HK-2 (cell line): ENCODE measurements at regions not wholly inside any gene's neighbourhood (a gene's known extent, or its start where the extent isn't known, plus 50 kb on each side); places are given as distances from the start of the nearest gene placed in this dataset.

Experiments used
- DNase-seq: peaks from one replicate; pipeline ENCODE4 v3.0.0-alpha.2; 2018; ENCODE audit not compliant: unreplicated experiment

- DNase-seq = no peak
These were observed 64.2 kb upstream of the BHLHE23 start for GRCh38 chr20:63070771-63071540.

GRCh38 chr20:63070301-63070625, 63.5 kb upstream of the BHLHE23 start:
- no peak for DNase-seq

GRCh38 chr20:63068711-63069367, 62.1 kb upstream of the BHLHE23 start:
- DNase-seq = no peak

DNA sequence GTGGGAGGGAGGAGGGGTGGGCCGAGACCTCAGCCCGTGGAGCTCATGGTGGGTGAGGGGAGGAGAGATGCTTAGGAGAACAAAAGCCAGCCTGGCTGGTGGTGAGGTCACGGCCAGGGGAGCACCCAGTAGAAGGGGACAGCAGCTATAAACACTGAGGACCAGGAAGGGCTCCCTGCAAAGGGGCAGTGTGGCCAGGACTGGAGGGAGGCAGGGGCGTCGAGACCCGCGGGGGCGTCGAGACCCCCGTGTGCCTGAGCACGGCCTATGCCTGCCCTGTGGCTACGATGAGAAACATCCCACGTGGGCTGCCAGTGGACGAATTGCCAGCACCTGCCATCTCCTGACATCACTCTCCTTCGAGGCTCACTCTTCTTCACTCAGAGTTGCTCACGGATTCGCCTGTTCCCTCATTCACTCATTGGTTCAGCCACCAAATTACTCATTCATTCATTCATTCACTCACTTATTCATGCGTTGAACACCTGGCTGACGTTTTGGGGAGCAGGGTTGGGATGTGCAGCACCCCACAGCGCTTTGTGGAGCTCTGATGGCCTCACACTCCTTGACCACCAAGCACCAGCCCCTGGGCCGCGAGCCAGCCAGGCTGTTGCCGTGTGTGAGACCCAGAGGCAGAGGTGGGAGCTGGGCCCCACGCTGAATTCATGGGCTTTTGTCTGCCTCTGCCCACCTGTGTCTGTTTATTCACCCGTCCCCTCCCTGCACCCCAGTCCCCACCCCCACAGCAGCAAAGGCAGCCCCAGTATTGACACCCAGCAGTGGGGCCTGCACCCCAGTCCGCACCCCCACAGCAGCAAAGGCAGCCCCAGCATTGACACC, 61.2 kb upstream of the BHLHE23 start:
- no peak for DNase-seq

DNA sequence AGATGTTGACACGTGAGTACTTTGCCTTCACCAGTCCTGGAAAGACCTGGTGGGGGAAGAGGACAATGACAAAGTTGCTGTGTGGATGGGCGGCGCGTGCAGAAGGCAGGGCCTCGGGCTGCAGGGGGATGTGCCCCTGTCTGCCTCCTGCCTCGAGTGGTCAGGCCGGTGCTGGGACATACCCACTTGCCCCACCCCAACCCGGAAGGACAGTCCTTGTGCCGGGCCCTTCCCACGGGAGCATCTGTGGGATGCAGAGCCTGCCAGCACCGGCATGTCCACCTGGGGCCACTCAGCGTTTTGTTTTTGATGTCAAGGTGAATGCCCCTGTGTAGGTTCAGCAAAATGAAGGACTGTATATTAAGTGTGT, 60.5 kb upstream of the BHLHE23 start:
- no peak for DNase-seq

GRCh38 chr20:63066506-63067265, 59.9 kb upstream of the BHLHE23 start:
- DNase-seq = no peak

DNA sequence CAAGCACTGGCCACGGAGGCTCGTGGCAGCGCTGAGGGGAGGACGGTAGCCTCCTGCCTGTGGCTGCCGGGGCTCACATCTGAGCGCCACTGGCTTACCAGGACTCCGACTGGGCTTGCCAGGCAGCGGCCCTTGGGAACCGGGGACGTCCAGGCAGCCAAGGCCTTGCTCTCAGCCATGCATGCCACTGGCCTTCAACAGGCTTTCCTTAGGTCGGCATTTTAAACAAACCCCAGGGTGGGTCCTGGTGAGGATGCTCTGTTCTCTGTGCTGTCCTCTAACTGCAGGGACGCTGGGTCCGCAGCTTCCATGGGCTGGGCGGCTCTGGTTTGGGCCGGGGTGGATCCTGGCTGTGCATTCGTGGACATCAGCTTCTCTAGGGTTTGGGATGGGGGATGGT, 59.1 kb upstream of the BHLHE23 start:
- DNase-seq = no peak

- no peak for DNase-seq
These were observed 58.3 kb upstream of the BHLHE23 start for GRCh38 chr20:63064745-63065711.

DNA sequence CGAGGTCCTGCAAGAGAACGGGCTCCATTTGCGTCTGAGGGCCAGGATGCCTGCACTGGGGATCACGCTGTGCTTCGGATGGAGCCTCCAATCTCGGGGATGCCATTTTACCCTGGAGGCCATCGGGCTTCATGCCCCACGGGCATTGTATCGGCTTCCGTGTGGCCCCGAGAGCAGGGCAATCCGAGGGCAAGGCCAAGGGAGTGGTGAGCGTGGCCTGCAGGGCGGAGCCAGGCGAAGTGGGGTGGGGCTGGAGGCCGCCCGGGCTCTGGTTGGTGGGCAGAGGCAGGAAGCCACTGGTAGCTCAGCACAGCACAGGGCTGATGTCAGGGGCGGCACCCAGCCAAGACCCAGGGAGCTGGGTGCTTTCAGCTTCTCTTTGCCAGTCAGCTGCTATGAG, 57.5 kb upstream of the BHLHE23 start:
- DNase-seq = no peak

GRCh38 chr20:63062188-63063140, 55.7 kb upstream of the BHLHE23 start:
- no peak for DNase-seq

GRCh38 chr20:63061771-63062100, 55.0 kb upstream of the BHLHE23 start:
- DNase-seq = no peak

GRCh38 chr20:63061051-63061770, 54.4 kb upstream of the BHLHE23 start:
- DNase-seq = no peak

DNA sequence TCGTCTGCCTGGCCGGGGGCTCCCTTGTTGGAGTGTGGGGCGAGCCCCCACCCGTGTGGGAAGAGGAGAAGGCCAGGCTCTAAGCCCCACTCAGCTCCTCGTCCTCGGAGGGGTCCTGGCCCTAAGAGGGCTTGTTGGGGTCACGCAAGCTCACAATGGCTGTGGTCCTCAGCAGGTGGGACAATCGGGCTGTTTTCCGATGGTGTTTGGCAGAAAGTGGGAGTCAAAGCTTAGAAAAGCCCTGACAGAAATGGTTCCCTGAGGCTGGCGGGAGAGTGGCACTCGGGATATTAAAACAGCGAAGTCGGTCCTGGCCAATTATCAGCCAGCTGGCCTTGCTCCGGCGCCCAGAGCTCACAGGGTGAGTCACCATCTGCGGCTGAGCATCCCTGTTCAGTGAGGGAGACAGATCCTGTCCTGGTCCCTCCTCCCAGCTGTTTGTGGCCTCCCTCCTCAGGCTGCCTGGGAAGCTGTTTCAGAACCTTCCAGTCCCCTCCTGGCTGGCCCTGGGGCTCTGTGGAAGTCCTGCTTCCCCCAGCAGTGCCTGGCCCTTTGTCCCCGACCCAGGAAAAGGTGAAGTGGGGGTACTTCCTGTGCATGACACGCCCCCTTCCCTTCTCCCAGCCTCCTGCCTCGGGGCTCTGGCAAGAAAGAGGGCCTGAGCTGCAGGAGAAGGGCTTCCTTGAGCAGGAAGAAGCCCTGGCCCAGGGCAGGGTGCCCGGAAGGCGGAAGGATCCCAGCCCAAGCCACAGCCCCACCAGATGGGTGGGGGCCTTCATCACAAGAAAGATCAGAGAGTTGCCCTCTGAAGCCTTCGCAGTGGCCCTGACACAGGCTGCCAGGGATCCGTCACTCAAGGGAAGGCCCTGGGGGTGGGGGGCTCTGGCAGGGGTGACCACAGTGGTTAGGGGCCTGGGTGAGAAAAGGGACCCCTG, 53.6 kb upstream of the BHLHE23 start:
- peak; percentile 88 for DNase-seq

- no peak for DNase-seq
These were observed 52.9 kb upstream of the BHLHE23 start for GRCh38 chr20:63059684-63060056.

DNA sequence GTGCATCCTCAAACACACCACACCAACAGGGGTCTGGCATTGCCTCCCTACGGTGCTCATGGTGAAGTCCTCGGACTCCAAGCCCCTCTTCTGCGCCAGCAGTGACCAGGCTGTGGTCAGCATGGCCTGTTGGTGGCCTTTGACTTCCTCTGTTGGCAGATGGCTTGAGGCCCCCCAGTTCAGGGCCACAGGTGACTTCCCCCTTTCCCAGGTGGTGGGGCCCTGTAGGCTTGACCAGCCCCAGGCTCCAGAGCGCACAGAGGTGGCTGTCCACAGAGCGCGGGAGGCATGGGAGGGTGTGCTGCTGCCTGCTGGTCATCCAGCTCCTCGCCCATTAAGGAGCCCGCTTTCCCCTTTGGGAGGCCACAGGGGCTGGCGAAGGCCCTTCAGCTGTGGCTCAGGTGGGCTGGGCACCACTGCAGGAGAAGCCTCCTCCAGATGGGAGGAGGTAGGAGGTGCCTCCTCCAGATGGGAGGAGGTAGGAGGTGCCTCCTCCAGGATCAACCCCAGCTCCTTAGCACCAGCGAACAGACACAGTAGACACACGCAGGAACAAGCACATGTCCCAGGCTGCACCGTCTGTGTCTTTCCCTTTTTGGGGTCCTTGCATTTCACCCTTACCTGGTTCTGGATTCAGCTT, 52.1 kb upstream of the BHLHE23 start:
- no peak for DNase-seq

DNA sequence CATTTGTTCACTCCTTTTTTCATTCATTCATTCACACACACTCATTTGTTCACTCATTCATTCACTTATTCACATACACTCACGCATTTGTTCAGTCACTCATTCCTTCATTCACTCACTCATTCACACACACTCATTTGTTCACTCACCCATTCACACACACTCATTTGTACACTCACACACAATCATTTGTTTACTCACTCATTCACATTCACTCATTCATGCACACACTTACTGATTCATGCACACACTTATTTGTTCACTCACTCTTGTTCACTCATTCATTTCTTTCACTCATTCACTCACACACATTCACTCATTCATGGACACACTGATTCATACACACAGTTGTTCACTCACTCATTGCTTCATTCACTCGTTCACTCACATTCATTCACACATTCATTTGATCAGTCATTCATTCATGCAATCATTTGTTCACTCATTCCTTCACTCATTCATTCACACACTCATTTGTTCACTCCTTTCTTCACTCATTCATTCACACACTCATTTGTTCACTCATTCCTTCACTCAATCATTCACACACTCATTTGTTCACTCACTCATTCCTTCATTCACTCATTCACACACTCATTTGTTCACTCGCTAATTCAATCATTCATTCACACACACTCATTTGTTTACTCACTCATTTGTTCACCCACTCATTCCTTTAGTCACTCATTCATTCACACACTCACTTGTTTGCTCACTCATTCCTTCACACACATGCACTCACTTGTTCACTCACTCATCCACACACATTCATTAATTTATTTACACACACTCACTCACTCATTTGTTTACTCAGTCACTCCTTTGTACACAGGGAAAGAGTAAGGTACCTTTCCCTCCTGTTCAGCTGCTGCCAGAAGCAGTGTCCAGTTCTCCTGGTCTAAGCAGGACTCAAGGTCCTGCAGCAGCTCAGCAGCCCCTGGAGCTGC, 50.7 kb upstream of the BHLHE23 start:
- no peak for DNase-seq
